ENCODE measurements at regions not wholly inside any gene's neighbourhood (a gene's known extent, or its start where the extent isn't known, plus 50 kb on each side); places are given as distances from the start of the nearest gene placed in this dataset.

GRCh38 chr15:66960519-66960918, 104.9 kb upstream of the SMAD3 start:
- Histone ChIP-seq H3K9me3 (no peaks in the 10 kb centered on the region), H3K36me3 (no peaks in the 10 kb centered on the region), H3K27me3 (replicated peaks; ENCODE audit: insufficient read depth) (no peaks in the 10 kb centered on the region), H3K4me3 (no peak overlapping the region), H3K4me1 (replicated peaks) (no peaks in the 10 kb centered on the region), H3K27ac (no peak overlapping the region)
- intact Hi-C loops (cut with DNase I) = no loop called here
- no peak for DNase-seq (ENCODE audit: low spot score)
- WGBS = 83% methylated on average over 4 of the region's 4 CpGs
- TF ChIP-seq, protein P1, sequence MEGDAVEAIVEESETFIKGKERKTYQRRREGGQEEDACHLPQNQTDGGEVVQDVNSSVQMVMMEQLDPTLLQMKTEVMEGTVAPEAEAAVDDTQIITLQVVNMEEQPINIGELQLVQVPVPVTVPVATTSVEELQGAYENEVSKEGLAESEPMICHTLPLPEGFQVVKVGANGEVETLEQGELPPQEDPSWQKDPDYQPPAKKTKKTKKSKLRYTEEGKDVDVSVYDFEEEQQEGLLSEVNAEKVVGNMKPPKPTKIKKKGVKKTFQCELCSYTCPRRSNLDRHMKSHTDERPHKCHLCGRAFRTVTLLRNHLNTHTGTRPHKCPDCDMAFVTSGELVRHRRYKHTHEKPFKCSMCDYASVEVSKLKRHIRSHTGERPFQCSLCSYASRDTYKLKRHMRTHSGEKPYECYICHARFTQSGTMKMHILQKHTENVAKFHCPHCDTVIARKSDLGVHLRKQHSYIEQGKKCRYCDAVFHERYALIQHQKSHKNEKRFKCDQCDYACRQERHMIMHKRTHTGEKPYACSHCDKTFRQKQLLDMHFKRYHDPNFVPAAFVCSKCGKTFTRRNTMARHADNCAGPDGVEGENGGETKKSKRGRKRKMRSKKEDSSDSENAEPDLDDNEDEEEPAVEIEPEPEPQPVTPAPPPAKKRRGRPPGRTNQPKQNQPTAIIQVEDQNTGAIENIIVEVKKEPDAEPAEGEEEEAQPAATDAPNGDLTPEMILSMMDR (IDR thresholded peaks at IDR 0.05) = no peak
- TF ChIP-seq POLR2A (IDR thresholded peaks at IDR 0.05) (no peak), POLR2AphosphoS5 (IDR thresholded peaks at IDR 0.05) (no peak)

GRCh38 chr15:66961407-66961884, 104.0 kb upstream of the SMAD3 start:
- Histone ChIP-seq H3K9me3 (no peaks in the 10 kb centered on the region), H3K27ac (no peak overlapping the region), H3K27me3 (replicated peaks; ENCODE audit: insufficient read depth) (no peaks in the 10 kb centered on the region), H3K4me3 (no peak overlapping the region), H3K4me1 (replicated peaks) (no peaks in the 10 kb centered on the region), H3K36me3 (no peaks in the 10 kb centered on the region)
- DNase-seq (ENCODE audit: low spot score) = no peak
- intact Hi-C loops (cut with DNase I) = no loop called here
- TF ChIP-seq, protein P1 (IDR thresholded peaks at IDR 0.05) = no peak
- no peak for TF ChIP-seq POLR2A (IDR thresholded peaks at IDR 0.05)
- TF ChIP-seq POLR2AphosphoS5 (IDR thresholded peaks at IDR 0.05) = no peak
- WGBS = 60% methylated on average over 5 of the region's 5 CpGs

GRCh38 chr15:66961901-66962300, 103.5 kb upstream of the SMAD3 start:
- H3K27me3 ChIP-seq (replicated peaks; ENCODE audit: insufficient read depth) = no peaks in the 10 kb centered on the region
- 91% methylated on average over 10 of the region's 10 CpGs for WGBS
- intact Hi-C loops (cut with DNase I) = no loop called here
- H3K4me1 ChIP-seq (replicated peaks) = no peaks in the 10 kb centered on the region
- TF ChIP-seq, protein P1 (IDR thresholded peaks at IDR 0.05) = no peak
- no peak for TF ChIP-seq POLR2AphosphoS5 (IDR thresholded peaks at IDR 0.05)
- TF ChIP-seq POLR2A (IDR thresholded peaks at IDR 0.05) = no peak
- no peak for DNase-seq (ENCODE audit: low spot score)
- H3K36me3 ChIP-seq = no peaks in the 10 kb centered on the region
- no peaks in the 10 kb centered on the region for H3K9me3 ChIP-seq
- H3K4me3 ChIP-seq = no peak overlapping the region
- H3K27ac ChIP-seq = no peak overlapping the region

GRCh38 chr15:66962522-66962921, 102.9 kb upstream of the SMAD3 start:
- intact Hi-C loops (cut with DNase I) = no loop called here
- no peak overlapping the region for H3K27ac ChIP-seq
- H3K4me1 ChIP-seq (replicated peaks) = no peaks in the 10 kb centered on the region
- no peaks in the 10 kb centered on the region for H3K27me3 ChIP-seq (replicated peaks; ENCODE audit: insufficient read depth)
- TF ChIP-seq POLR2AphosphoS5 (IDR thresholded peaks at IDR 0.05) (no peak), POLR2A (IDR thresholded peaks at IDR 0.05) (no peak)
- TF ChIP-seq, protein P1 (IDR thresholded peaks at IDR 0.05) = no peak
- DNase-seq (ENCODE audit: low spot score) = no peak
- no peak overlapping the region for H3K4me3 ChIP-seq
- no peaks in the 10 kb centered on the region for H3K9me3 ChIP-seq
- no peaks in the 10 kb centered on the region for H3K36me3 ChIP-seq
- WGBS = 93% methylated on average over 1 of the region's 1 CpG

DNA sequence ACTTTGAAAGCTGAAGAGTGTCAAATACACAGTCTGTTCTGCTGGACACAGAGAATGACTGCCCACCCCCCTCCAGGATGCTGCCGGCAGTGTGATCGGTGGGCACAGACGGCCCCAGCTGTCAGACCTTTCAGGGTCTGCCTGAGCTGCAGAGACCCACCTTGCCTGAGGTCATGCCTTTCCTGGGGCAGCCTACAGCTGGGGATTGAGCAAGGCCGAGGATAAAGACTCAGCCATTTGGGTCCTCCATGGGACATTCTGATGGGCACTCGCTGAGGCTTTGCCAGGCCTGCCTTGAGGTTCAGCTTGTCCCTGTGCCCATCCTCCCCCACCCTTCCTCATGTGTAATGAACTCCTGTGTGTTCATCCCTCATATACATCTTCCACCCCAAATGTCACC, 102.3 kb upstream of the SMAD3 start:
- no peak overlapping the region for H3K4me3 ChIP-seq
- TF ChIP-seq, protein P1 (IDR thresholded peaks at IDR 0.05) = no peak
- no peak for TF ChIP-seq POLR2AphosphoS5 (IDR thresholded peaks at IDR 0.05)
- no peaks in the 10 kb centered on the region for H3K9me3 ChIP-seq
- H3K36me3 ChIP-seq = no peaks in the 10 kb centered on the region
- intact Hi-C loops (cut with DNase I) = no loop called here
- WGBS = 93% methylated on average over 5 of the region's 5 CpGs
- no peaks in the 10 kb centered on the region for H3K4me1 ChIP-seq (replicated peaks)
- no peak for DNase-seq (ENCODE audit: low spot score)
- H3K27ac ChIP-seq = no peak overlapping the region
- H3K27me3 ChIP-seq (replicated peaks; ENCODE audit: insufficient read depth) = no peaks in the 10 kb centered on the region

All from prostate gland (tissue), 2 donors.